HG02763 (cell line): ENCODE measurements at regions not wholly inside any gene's neighbourhood (a gene's known extent, or its start where the extent isn't known, plus 50 kb on each side); places are given as distances from the start of the nearest gene placed in this dataset.
"Not testable (repeated sequence)": the region's sequence is repeated elsewhere in the genome, so short reads cannot be mapped to it uniquely, and the experiment has no call there.

Source experiments
- ATAC-seq: cut with Tn5 transposase; IDR thresholded peaks from one replicate; pipeline ENCODE4 v1.9.1; 2021; ENCODE audit warnings: mild to moderate bottlenecking, moderate library complexity; ENCODE audit not compliant: unreplicated experiment

DNA sequence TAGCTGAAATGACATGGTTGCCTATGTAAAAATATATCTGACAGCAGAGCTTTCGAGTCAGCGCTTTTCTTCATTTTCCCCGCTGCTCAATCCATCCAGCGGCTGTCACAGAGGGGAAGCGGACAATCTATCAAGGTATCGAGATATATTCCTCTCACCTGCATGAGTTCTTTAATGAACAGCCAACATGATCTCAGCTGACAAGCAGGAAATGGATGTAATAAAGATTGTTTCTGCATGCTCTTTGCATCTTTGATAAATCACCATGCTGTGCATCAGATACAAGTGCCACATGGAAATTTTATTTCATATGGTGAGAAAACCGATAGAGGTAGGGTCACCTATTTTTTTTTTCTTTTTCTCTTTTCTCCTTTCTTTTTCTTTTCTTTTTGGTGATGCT lies 602.3 kb upstream of the MMS22L start:
- no peak for ATAC-seq

DNA sequence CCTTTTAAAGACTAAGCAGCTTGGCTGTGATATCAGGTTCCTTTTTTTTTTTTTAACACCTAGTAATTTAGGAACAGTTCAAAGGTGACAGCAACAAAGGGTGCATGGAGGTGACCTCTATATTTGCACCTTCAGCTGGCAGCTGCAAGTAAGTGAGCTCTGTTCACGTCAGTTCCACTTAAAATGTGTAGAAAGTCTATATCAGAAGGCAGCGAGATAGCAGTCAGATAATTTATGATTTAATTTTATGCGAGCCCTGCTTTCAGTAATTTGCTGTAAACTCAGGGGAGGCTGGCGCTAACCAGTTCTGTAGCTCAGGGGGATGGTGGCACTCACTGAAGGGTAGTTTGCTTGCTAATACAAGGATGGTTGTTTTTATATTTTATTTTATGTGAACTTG lies 602.8 kb upstream of the MMS22L start:
- no peak for ATAC-seq

DNA sequence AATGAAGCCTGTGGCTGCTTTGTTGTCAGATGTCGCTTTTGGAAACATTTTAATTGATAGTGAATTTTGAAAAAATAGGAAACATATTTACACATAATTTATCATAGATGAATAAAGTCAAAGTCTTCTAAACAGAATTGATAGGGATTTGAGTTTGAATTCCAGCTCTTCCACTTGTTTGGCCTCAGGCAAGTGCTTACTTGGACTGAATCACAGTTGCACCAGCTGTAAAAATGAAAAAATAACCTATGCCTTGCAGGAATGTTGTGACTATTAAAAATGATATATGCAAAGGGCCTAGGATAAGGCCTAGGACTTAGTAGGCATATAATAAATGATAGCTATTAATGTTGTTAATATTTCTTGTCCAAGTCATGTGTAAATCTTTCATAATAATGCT lies 618.5 kb upstream of the MMS22L start:
- no peak for ATAC-seq

DNA sequence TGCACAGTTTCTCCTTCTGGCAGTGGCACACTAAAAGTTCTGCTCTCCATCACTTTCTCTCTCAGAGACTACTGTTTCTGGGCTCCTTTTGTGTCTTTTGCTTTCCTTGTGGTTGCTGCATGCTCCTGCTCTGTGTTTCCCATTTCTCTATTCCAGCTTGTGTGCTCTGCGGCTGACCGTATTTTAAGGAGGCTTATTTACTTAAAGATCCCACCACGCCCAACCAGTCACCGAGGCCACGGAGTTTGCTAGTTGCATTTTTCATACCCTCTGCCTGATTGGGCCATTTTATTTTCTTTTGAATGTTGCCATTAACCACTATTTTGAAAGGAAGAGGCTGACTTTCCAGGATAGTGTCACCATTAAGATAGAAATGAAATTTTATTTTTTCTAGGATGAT lies 626.4 kb upstream of the MMS22L start:
- ATAC-seq: no peak

DNA sequence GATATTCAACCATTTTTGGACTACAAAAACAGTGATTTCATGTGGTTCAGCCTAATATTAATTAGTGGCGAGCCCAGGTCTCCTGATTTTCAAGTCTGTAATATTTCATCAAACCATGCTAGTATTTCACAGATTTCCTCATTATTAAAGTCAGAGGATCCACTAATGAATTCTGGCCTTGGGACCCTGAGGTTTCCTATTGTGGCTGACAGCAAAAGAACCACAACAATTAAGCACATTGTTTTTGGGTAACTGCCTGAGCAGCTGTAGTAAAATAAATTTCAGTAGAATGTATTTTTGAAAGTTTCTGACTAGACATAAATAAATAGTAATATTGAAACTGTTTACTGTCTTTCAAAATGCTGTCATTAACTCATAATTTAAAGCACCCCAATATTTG lies 630.7 kb upstream of the MMS22L start:
- ATAC-seq: no peak

DNA sequence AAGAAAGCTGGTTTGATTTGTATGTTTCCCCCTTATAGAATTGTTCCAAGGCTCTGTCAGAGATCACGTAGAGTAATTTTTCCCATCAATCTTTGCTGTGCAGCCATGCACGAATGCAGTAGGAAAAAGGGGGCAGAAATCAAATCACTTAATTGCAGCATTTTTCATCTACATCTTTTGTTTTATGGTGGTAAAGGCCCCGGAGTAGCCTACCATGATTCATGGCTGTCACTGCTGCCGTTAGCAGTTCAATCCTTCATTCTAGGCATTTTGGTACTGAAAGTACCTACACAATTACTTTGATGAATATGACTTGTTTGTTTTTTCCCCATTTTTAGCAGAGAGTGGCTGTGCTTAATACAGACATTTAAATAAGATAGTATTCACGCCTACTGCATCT lies 631.9 kb upstream of the MMS22L start:
- no peak for ATAC-seq

DNA sequence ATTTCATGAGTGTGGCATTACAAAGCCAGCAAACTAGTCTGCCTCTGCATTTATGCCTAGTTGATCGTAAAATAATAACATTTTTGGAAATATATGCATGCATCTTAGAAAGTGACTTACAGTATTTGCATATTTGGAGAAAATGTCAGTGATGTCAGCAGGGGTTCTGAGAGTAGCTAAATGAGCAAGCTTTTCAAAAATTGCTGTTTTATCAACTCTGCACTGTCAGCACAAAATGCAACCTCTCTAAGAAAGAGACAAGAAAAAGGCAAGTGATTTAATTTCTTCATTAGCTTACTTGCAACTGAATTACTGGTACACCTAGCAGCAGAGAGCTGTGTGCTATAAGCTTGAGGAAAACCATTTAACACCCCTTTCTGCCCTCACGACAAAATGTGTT lies 632.5 kb upstream of the MMS22L start:
- no peak for ATAC-seq

DNA sequence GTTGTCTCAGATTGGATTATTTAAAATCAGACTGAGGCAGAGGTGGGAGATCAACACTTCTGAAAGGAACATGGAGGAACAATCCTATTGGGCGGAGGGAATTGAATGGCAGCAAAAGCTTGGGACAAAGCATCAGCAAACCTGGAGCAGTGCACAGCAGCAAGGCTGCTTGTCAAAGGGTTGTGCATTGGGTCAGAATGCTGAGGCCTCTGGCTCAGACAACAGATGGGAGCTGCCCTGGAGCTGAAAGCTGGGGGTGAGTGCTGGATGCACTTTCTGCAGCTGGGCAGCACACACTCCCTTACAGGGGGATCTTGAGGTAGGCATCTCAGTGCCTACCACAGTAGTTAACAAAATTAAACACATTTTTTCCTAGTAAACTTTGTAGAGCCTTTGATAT lies 634.4 kb upstream of the MMS22L start:
- ATAC-seq: no peak

DNA sequence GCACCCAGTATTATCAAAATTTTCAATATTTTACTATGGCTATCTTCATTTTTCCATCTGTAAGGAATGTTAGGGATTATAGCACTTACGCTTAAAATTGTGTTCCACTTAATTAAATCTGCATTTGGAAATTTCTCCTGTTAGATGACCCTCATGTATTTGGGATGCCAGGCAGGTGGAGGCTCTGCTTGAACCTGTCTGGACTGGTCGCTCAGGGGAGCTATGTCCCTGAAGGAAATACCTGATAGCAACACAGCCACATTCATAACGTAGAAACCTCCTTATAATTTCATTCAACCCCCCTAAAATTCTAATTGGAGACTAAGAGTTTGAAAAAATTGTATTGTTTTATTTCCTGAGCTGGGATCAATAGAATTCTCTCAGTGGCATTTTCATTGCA lies 636.0 kb upstream of the MMS22L start:
- ATAC-seq: no peak

DNA sequence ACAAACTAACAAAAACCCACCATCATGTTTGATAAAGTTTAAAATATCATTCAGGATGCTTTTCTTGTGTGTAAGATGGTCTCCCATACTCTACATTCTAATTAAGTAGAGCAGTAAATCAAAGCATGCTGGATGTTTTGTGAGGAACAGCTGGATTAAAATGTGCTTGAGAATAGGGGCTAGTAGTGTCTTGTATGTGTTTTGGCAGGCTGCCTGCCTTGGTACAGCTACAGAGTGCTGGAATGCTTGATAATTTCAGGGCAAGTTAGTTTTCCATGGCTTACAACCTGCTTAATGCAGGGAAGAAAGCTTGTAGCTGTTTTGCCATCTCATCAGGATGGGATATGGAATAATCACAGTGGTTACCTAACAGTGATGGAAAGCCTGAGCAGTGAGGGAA lies 636.6 kb upstream of the MMS22L start:
- ATAC-seq: no peak

DNA sequence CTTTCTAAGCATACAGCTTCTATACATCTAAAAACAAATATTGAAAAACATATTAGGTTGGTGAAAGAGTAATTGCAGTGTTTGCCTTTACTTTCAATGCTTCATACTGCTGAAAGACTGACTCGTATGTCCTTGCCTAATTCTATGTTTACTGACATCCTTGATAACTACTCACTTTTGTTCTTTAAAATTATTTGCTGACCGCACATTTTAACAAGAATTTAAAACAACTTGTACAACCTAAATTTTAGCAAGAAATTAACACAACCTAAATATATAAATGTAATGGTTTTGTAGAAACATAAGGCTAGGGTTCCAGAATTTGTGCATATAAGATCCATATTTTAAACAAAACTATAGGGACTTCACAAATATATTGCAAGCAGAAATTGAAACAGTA lies 640.2 kb upstream of the MMS22L start:
- no peak for ATAC-seq

DNA sequence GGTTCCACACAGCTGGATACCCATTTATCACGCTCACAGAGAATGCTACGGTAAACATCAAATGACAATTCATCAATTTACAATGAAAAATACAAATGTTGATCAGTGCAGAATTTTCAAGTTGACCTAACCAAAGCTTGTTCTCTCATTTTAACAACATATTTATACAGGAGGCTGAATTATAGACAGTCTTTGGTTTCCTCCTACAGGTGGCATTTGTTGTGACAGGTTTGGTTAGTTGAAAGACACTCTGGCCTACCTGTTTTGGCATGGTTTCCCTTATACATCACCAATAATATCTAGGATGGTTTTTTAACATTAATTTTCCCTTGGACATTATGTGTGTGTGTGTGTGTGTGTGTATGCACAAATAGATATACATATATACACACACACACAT lies 642.5 kb upstream of the MMS22L start:
- no peak for ATAC-seq

DNA sequence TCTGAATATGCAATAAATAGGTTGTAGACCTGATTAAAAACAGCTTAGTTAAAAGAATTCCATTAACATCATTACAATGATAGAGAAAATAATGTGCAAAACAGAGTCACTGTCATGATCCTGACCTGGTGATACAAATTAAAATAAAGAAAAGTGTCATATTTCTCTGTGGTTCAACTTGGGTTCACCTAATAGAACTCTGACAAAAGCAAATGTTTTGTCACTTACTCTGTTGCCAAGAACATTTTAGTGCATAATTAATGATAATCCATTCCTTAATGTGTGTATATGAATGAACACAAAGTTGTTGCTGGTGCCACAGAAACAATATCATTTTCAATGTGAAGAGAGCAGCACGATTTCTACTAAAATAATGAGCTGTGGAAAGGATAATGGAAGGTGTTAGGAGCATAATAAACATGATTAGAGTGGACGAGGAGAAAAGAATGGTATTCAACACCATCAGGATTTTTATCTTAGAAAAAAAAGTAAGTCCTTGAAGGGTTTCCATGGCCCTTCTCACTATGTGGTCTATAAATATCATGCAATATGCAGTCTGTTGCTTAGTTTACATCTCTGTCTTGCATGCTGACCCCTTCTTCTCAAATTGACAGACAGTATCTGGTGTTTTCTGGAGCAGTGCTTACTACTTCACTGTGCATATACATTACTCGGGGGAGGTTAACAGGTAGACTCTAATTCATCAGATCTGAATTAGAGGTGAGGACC lies 656.6 kb upstream of the MMS22L start:
- ATAC-seq: no peak

DNA sequence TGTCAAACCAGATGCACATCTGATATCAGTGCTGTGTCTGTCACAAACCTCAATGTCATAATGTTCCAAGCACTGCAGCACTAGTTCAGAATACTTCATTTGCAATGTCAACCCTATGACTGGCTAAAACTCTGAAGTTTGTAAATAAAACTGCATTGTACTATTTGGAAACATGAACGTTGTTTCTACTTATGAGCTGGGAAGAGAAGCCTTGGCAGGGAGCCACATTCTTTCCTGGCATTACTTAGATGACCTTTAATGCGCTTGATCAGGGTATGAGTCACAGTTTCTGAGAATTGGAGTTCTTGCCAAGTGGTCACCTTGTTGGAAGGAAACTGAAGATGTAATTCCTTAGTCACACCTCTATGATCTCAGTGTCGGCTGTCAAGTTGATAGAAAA lies 664.8 kb upstream of the MMS22L start:
- no peak for ATAC-seq

DNA sequence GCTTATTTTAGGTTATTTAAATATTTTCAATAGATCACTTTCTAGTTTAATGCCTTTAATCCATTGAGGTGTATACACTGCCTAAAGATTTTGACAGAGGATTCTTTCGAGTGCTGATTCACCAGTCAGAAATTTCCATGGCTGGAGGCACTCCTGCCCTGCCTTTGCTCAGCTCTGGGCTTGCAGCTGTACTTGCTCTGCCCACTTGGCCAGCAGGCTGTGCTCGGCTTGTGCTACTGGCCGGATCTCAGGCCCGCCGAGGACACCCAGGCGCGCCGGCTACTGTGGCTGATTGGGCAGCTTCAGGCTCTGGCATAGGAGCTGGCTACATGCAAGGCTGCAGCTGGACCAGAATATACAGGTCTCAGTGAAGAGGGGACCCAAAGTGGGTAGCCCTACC lies 675.1 kb upstream of the MMS22L start:
- no peak for ATAC-seq

DNA sequence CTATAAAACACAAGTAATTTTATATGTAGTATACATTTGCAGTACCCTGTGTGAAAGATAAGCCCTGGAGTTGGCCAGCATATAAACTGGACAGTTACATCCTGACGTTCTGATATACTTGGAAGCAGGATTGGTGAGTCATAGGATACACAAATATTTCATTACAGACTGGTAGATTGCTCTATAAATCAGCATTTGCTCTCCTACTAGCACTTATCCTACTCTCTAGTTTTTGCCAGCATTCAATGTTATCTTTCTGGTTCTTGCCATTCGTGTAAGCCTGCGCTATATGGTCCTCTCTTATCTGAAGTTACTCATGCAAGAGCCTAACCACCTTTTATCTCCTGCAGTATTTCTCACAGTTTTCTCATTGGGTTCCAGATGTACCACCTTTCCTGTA lies 680.2 kb upstream of the MMS22L start:
- ATAC-seq: no peak

DNA sequence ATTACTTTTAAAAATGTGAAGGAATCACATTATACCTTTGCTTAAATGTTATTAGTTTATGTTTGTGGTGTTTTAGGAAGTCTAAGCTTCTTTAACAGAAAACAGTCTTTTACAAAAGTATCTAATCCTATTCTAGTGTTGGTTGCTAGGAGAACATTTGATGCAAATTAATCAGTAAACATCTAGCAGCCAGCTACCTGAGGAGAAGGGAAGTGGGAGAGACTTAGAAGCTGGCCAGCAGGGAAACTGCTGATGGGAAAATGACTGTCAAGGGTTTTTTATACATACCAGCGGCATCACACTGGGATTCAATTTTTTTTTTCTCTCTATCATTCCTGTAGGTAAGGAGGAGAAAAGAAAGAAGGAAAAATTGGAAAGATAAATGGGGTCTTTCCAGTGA lies 686.0 kb upstream of the MMS22L start:
- no peak for ATAC-seq

DNA sequence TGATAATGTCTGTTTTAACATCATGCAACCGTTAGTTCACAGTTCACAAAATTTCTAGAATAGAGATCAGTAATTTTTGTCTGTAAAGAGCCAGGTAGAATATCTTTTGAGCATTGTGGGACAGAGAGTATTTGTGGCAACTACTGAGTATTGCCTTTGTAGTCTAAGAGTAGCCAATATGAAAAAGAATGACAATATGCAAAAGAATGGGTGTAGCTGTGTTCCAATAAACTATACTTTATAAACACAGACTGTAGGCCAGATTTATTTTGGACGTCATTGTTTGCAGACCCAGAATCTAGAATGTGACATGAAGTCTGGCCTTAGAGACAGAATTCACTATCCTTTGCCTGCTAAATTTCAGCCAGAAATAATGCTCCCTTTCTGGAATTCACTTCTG lies 694.1 kb upstream of the MMS22L start:
- no peak for ATAC-seq

DNA sequence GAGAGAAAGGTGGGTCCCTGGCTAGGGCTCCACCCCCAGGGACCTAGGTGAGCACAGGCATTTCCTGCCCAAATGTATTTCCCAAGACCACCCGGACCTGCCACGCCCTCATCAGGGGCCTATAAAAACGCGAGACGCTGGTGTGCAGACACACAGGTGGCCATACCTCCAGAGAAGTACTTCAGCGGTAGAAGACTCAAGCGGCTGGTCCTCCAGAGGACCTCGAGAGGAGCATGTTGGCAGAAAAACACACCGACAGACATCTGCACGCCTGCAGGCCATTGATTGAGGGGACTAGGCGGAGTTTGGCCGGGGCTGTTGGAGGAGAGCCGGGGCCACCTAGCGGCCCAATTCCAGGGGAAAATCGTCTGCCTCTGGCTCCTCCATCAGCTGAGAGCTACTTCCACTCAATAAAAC lies 695.8 kb upstream of the MMS22L start:
- ATAC-seq: no peak

DNA sequence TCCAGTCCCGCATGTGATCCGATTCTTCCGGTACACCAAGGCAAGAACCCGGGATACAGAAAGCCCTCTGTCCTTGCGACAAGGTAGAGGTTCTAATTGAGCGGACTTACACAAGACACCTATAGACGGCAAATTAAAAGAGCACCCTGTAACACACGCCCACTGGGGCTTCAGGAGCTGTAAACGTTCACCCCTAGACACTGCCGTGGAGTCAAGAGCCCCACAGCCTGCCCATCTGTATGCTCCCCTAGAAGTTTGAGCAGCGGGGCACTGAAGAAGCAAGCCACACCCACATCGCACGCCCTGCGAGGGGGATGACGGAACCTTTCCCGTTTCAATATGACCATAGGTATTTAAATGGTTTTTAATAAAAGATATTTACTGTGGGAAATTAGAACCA lies 696.3 kb upstream of the MMS22L start:
- ATAC-seq: not testable (repeated sequence)

DNA sequence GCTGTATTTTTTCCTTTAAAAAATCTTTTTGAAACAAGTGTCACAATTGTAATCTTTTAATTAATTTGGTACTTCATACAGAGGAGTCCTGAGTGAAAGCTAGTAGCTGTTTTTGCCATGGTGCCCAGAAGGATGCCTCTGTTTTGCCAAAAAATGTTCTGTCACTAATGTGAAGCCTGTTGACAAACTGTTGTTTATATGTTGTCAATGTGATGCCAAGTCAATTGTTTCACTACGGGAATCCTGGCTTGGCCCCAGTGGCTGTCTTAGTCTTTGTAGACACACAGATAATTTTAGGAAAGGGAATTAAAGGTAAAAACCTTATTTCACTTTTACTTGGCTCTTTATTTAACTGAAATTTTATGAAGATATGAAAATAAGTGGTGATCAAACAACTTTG lies 706.4 kb upstream of the MMS22L start:
- no peak for ATAC-seq

DNA sequence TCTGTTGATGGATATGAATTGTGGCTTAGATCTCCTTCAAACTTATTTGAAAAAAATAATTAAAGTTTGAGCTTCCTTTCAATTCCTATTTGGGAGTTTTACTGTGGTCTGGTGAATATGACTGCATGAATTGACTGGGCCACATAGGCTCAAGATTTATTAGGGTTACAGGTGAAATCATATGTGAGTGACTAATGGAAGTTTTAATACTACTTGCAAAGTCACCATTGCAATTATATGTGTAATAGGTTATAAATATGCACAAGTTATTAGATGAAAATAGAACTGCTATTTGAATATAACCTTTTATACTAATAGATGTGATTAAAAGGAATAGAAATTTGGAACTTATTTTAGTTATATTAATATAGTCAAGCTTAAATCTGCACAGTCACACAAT lies 712.1 kb upstream of the MMS22L start:
- ATAC-seq: no peak

DNA sequence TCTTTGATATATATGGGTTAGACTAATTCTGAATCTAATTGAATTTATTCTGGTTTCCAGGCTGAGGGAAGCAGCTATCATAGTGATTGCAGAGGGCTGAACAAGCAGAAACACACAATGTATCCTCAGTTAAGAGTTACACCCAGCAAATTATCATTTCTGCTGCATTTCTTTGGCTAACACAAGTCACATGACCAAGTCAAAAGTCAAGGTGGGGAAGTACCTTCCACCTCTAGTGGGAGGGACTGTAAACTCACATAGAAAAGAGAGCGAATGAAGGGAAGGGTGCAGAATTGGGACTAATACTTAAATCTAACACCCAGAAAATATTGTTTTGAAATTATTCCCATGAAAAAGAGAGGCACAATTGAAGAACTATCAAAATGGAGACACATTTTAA lies 719.7 kb upstream of the MMS22L start:
- ATAC-seq: no peak
